ENCODE measurements at regions not wholly inside any gene's neighbourhood (a gene's known extent, or its start where the extent isn't known, plus 50 kb on each side); places are given as distances from the start of the nearest gene placed in this dataset.

GRCh38 chr14:85978582-85979250 lies 448.8 kb downstream of the FLRT2 start:
- no peak for DNase-seq
- Mint-ChIP-seq H3K36me3 (ENCODE audit: low read depth) (no peaks in the 10 kb centered on the region), H3K27ac (no peak overlapping the region), H3K27me3 (ENCODE audit: insufficient read depth) (no peaks in the 10 kb centered on the region; the same call in 1 of the 2 replicates), H3K4me1 (ENCODE audit: low read depth) (no peaks in the 10 kb centered on the region), H3K4me3 (no peak overlapping the region), H3K9me3 (peaks cover 9% of the 10 kb centered on the region)
- no peak for TF ChIP-seq CTCF (IDR thresholded peaks at IDR 0.05)

GRCh38 chr14:85974602-85975001 lies 444.7 kb downstream of the FLRT2 start:
- no peaks in the 10 kb centered on the region for H3K27me3 Mint-ChIP-seq (ENCODE audit: insufficient read depth)
- H3K9me3 Mint-ChIP-seq = peaks cover 34% of the 10 kb centered on the region
- no peaks in the 10 kb centered on the region for H3K4me1 Mint-ChIP-seq (ENCODE audit: low read depth)
- DNase-seq = no peak
- no peak for TF ChIP-seq CTCF (IDR thresholded peaks at IDR 0.05)
- H3K4me3 Mint-ChIP-seq = no peak overlapping the region
- H3K27ac Mint-ChIP-seq = no peak overlapping the region
- no peaks in the 10 kb centered on the region for H3K36me3 Mint-ChIP-seq (ENCODE audit: low read depth)

DNA sequence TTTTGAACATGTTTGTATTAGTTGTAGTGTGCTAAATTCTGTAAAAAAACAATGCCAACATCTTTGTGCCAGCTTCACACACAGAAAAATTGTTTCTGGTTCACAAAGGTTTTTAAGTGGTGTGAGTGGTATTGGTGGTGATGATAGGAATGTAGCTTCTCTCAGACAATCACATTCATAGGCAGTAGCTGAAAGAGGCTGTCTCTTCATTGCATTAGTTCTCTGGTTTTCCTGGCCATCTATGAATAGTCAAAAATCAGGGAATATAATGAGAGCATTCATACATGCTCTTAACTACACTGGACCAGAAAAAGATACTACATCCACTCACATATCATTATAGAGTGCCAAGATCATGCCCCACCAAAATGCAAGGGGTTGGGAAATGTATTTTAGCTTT lies 433.5 kb downstream of the FLRT2 start:
- H3K9me3 Mint-ChIP-seq = peaks cover 6% of the 10 kb centered on the region; the same call in 1 of the 2 replicates
- H3K27ac Mint-ChIP-seq = no peak overlapping the region
- DNase-seq = no peak
- no peak overlapping the region for H3K4me3 Mint-ChIP-seq
- TF ChIP-seq CTCF (IDR thresholded peaks at IDR 0.05) = no peak
- H3K36me3 Mint-ChIP-seq (ENCODE audit: low read depth) = no peaks in the 10 kb centered on the region
- H3K4me1 Mint-ChIP-seq (ENCODE audit: low read depth) = no peaks in the 10 kb centered on the region
- no peaks in the 10 kb centered on the region; the same call in 1 of the 2 replicates for H3K27me3 Mint-ChIP-seq (ENCODE audit: insufficient read depth)

GRCh38 chr14:85960756-85961155 lies 430.8 kb downstream of the FLRT2 start:
- no peak overlapping the region for H3K27ac Mint-ChIP-seq

DNA sequence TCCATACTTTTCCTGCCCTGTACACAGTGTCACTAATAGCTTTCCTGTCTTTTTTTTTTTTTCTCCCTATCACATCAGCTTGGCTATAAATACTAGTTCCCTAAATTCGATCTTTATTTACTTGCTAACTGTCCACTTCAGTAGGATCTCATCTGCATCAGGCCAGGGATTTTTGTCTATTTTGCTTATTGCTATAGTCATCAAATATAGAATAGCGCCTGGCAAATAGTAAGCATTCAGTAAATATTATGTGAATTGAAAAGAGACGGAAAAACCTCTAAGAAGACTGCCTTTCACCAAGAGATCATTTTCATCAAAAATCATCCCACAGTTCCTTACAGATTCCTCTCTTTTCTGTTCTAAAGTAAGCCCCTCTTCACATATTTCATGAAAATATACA lies 429.1 kb downstream of the FLRT2 start:
- DNase-seq = no peak
- Mint-ChIP-seq H3K9me3 (peaks cover 6% of the 10 kb centered on the region), H3K4me1 (ENCODE audit: low read depth) (no peaks in the 10 kb centered on the region), H3K36me3 (ENCODE audit: low read depth) (no peaks in the 10 kb centered on the region), H3K27me3 (ENCODE audit: insufficient read depth) (no peaks in the 10 kb centered on the region; the same call in 1 of the 2 replicates), H3K27ac (no peak overlapping the region), H3K4me3 (no peak overlapping the region)
- TF ChIP-seq CTCF (IDR thresholded peaks at IDR 0.05) = no peak

More at GRCh38 chr14:85960756-85961155, 430.8 kb downstream of the FLRT2 start:
- Mint-ChIP-seq H3K9me3 (peaks cover 6% of the 10 kb centered on the region), H3K4me3 (no peak overlapping the region), H3K36me3 (ENCODE audit: low read depth) (no peaks in the 10 kb centered on the region), H3K4me1 (ENCODE audit: low read depth) (no peaks in the 10 kb centered on the region), H3K27me3 (ENCODE audit: insufficient read depth) (no peaks in the 10 kb centered on the region; the same call in 1 of the 2 replicates)
- no peak for DNase-seq
- TF ChIP-seq CTCF (IDR thresholded peaks at IDR 0.05) = no peak
